Spinal cord (tissue), 9 donors: ENCODE measurements at regions not wholly inside any gene's neighbourhood (a gene's known extent, or its start where the extent isn't known, plus 50 kb on each side); places are given as distances from the start of the nearest gene placed in this dataset.

Source experiments
- DNase-seq, 6 donors: peaks; one replicate each; pipeline versions ENCODE4 v3.0.0 to v3.0.0-alpha.2; 2013 to 2015; ENCODE audit warnings: low spot score in 6 of 6, low read depth in 4 of 6
- H3K27ac ChIP-seq: one replicate; pipeline ENCODE4 v1.5.1; 2013; ENCODE audit warnings: low read depth, low read length, control low read depth
- H3K27me3 ChIP-seq: one replicate; pipeline ENCODE4 v1.6.1; 2013; ENCODE audit warnings: low read length; ENCODE audit not compliant: control insufficient read depth, insufficient read depth
- H3K36me3 ChIP-seq: one replicate; pipeline ENCODE4 v1.6.1; 2013; ENCODE audit warnings: low read length; ENCODE audit not compliant: control insufficient read depth, insufficient read depth
- H3K4me1 ChIP-seq: one replicate; pipeline ENCODE4 v1.6.1; 2013; ENCODE audit warnings: low read length; ENCODE audit not compliant: control insufficient read depth, insufficient read depth
- H3K4me3 ChIP-seq: one replicate; pipeline ENCODE4 v1.5.1; 2013; ENCODE audit warnings: low read depth, low read length, control low read depth
- H3K9me3 ChIP-seq: one replicate; pipeline ENCODE4 v1.6.1; 2013; ENCODE audit warnings: low read length; ENCODE audit not compliant: control insufficient read depth, insufficient read depth
- WGBS: methylation state at CpG from one replicate; pipeline ENCODE4 v1.1.5; 2013; ENCODE audit warnings: missing lambda C conversion rate; ENCODE audit not compliant: insufficient coverage; 5-methylcytosine and 5-hydroxymethylcytosine counted together
- donor health status: healthy.

DNA sequence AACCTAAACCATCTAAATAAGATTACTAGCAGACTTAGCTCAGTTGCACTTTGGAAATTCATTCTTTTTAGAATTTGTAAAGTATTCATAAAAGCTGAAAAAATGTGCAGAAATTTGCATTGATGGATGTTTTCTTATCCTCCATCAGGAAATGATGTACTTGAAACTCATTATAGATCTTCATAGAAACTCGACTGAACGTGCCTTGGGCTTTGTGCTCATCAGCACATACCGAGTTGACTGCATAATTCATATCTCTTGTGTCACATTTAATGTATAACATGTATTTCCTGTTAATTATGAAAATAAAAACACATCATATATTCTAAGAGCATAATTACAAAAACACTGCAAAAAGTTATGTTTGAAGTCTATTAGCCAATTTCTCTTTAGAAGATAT is 290.9 kb upstream of the NR5A2 start:
- DNase-seq: no peak
- Histone ChIP-seq H3K9me3 (no peaks in the 10 kb centered on the region), H3K27ac (no peak overlapping the region), H3K4me1 (no peaks in the 10 kb centered on the region), H3K36me3 (no peaks in the 10 kb centered on the region), H3K27me3 (no peaks in the 10 kb centered on the region), H3K4me3 (no peak overlapping the region)
- no CpG with 5 or more reads among the region's 3 CpGs for WGBS

DNA sequence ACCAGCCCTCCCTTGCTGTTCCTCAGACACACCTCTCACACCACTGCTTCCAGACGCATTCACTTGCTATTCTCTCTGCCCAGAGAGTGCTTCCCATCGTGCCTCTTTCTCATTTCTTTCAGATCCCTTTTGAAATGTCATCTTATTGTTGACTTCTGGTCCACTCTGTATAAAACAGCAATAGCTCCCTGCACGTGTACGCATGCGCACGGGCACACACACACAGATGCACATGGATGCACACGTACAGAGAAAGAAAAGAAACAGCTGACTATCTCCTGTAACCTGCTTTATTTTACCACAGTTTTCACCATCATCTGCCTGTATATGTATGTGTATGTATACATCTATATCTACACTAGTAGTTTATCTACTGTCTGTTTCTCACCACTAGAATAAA is 285.9 kb upstream of the NR5A2 start:
- H3K9me3 ChIP-seq: no peaks in the 10 kb centered on the region
- no peak for DNase-seq
- no peaks in the 10 kb centered on the region for H3K27me3 ChIP-seq
- H3K27ac ChIP-seq: no peak overlapping the region
- no peaks in the 10 kb centered on the region for H3K4me1 ChIP-seq
- H3K4me3 ChIP-seq: no peak overlapping the region
- H3K36me3 ChIP-seq: no peaks in the 10 kb centered on the region
- whole genome bisulfite sequencing: 62% methylated on average over 2 of the region's 7 CpGs

DNA sequence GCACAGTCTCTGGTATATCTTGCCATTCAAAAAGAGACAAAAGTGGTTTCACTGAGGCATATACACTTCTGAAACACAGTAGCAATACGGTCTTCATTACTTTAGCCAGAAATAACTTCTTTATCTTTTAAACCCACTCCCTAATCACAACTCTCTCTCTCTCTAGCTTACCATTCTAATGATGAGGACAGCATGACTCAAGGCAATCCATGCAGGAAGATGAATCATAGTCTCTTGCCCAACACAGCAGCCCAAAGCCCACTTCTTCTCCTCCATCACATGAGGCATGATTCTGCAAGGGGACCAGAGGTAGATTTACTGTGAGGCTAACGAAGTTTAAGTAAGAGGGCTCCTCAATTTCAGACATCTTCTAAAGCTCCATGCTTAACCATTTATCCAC is 285.0 kb upstream of the NR5A2 start:
- Histone ChIP-seq H3K27ac (no peak overlapping the region), H3K9me3 (no peaks in the 10 kb centered on the region), H3K4me1 (no peaks in the 10 kb centered on the region), H3K4me3 (no peak overlapping the region), H3K27me3 (no peaks in the 10 kb centered on the region), H3K36me3 (no peaks in the 10 kb centered on the region)
- 88% methylated on average over 1 of the region's 2 CpGs for WGBS
- no peak for DNase-seq

DNA sequence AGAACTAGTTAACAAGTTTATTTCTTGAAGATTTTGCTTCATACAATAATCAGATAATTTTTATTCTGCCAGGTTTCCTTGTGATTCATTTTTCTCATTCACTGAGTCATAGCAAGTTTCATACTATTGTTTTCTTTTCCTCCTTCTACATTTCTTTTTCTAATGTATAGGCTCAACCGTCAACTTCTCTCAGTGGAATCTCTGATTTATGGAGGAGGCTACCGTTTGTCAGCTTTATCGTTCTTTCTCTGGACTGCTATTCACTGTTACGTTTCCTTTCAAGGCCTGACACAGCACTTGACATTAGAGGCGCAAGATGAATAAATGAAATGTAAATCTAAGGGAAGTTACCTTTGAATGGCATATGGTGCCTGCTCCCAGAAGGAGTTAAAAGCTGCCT is 284.3 kb upstream of the NR5A2 start:
- DNase-seq: no peak
- no peaks in the 10 kb centered on the region for H3K9me3 ChIP-seq

DNA sequence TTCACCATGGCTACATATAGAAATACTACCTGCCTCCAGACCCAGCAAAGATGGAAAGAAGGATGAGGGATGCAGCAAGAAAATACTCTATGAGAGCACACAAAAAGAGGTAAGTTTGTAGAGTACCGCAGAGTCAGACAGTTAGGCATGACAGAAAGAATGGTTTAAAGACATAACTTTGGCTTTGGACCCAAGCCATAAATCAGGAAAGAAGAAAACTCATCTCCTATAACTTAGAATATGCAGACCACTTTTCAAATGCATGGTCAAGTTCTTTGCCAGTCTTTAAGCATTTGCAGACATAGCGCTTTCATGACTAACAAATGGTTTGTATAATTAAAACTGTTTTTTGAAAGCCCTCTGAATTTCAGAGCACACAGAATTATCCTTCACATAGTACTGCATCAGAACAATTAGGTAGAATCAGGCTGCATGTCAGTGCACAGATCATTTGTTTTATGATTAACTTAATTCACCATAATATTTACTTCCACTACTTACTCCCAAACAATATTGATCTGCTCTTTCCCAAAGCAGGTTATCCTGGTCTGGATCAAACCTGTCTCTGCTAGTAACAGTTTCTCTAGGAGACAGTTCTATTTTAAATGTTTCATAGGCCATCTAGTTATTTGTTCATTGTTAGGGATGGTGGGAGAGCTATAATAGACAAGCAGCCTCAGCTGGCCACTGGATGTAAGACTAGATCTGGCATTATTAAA is 280.7 kb upstream of the NR5A2 start:
- no peaks in the 10 kb centered on the region for H3K36me3 ChIP-seq
- no peak for DNase-seq
- peaks cover 6% of the 10 kb centered on the region for H3K27me3 ChIP-seq
- no peak overlapping the region for H3K4me3 ChIP-seq
- no peak overlapping the region for H3K27ac ChIP-seq
- H3K4me1 ChIP-seq: peaks cover 5% of the 10 kb centered on the region
- H3K9me3 ChIP-seq: no peaks in the 10 kb centered on the region
- no CpG with 5 or more reads among the region's 2 CpGs for whole genome bisulfite sequencing

More for the DNA sequence above, 284.3 kb upstream of the NR5A2 start:
- no CpG with 5 or more reads among the region's 5 CpGs for WGBS
- Histone ChIP-seq H3K27me3 (peaks cover 5% of the 10 kb centered on the region), H3K4me3 (no peak overlapping the region), H3K4me1 (peaks cover 5% of the 10 kb centered on the region), H3K36me3 (no peaks in the 10 kb centered on the region), H3K27ac (no peak overlapping the region)

DNA sequence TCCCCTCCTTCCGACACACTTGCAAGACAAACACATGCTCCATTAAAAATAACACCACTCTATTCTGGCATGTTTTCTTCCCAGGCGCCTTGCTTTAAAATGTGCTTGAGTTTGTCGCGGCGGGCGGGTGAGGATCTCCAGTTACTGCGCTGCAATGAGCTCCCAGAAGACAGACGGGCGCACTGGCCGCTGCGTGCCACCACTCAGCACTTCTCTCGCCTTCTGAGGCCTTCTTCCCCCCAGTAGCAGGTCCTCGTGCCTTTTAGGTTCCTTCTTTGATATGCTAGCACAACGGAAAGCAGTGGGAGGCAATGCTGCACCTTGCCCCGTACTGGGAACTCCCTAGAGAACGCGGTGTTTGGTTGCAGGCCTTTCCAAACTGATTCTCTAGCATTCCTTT is 279.5 kb upstream of the NR5A2 start:
- peaks cover 5% of the 10 kb centered on the region for H3K4me1 ChIP-seq
- DNase-seq: peak in 3 of 6 donors; percentile 17 to 67 (median 22)
- WGBS: 17% methylated on average over 17 of the region's 17 CpGs
- H3K27me3 ChIP-seq: peaks cover 6% of the 10 kb centered on the region
- no peaks in the 10 kb centered on the region for H3K36me3 ChIP-seq
- no peak overlapping the region for H3K4me3 ChIP-seq
- H3K27ac ChIP-seq: no peak overlapping the region
- no peaks in the 10 kb centered on the region for H3K9me3 ChIP-seq

DNA sequence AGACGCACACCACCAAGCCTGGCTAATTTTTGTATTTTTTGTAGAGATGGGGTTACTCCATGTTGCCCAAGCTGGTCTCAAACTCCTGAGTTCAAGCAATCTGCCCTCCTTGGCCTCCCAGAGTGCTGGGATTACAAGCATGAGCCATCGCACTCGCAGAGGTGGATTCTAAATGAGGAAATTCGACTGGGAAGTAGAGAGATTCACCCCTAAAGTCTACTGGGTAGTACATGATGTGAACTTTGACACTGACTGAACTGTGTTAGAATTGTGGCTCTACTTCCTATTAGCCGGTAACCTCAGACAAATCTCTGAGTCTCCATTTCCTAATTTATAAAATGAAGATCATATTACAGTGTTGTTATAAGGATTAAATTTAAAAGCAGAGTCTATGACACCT is 276.0 kb upstream of the NR5A2 start:
- no peak overlapping the region for H3K4me3 ChIP-seq
- peaks cover 5% of the 10 kb centered on the region for H3K4me1 ChIP-seq
- H3K9me3 ChIP-seq: no peaks in the 10 kb centered on the region
- no peak overlapping the region for H3K27ac ChIP-seq
- WGBS: 100% methylated on average over 3 of the region's 5 CpGs
- H3K36me3 ChIP-seq: no peaks in the 10 kb centered on the region
- H3K27me3 ChIP-seq: peaks cover 6% of the 10 kb centered on the region
- DNase-seq: no peak

DNA sequence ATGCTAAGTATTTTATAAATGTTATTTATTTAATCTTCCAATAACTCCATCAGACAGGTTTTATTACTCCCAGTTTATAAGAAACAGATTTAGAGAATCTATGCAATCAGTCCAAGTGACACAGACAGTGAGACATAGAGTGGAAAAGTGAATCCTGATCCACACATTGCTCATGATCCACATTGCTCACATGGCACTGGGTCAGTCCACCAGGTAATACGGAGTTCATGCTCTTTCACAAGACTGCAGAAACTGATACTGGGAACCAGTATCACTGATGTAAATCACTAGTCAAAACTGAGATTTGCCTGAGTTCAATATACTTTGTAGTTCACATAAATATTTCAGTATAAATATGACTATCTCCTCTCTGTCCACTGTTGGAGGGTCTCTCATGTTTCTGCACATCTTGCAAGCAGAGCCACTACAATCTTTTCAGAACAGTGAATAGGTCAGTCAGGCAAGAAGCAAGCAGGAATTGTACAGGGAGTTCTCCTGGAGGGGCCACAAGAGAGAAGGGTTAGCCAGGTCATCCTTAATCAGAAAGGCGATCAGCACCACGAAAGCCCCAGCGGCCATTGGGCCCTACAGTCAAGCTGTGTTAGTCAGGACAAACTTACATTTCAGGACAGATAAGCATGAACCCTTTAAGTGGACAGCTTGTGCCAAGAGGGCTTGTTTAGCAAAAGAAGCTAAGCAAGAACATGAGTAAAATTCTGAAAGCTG is 275.4 kb upstream of the NR5A2 start:
- H3K4me1 ChIP-seq: peaks cover 5% of the 10 kb centered on the region
- DNase-seq: no peak

DNA sequence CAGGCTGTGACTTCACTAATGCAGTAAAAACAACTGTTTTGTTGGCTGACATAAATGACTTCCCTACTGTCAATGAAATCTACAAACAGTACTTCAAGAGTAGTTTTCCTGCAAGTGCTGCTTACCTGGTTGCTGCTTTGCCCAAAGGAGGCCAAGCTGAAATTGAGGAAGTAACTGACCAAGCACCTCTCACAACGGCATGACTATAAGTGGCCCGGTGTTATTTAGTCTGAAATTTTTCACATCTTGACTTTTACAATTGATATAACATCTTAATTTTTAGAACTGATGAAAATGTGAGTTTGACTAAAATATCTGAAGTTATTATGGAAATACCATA is 274.9 kb upstream of the NR5A2 start:
- H3K4me1 ChIP-seq: peaks cover 5% of the 10 kb centered on the region
- no peak for DNase-seq
- no peak overlapping the region for H3K4me3 ChIP-seq
- peaks cover 6% of the 10 kb centered on the region for H3K27me3 ChIP-seq
- no peaks in the 10 kb centered on the region for H3K9me3 ChIP-seq
- WGBS: no CpG with 5 or more reads among the region's 2 CpGs
- no peak overlapping the region for H3K27ac ChIP-seq
- no peaks in the 10 kb centered on the region for H3K36me3 ChIP-seq

More for the DNA sequence above, 275.4 kb upstream of the NR5A2 start:
- Histone ChIP-seq H3K36me3 (no peaks in the 10 kb centered on the region), H3K4me3 (no peak overlapping the region), H3K9me3 (no peaks in the 10 kb centered on the region), H3K27me3 (peaks cover 6% of the 10 kb centered on the region), H3K27ac (no peak overlapping the region)
- WGBS: 96% methylated on average over 4 of the region's 4 CpGs

DNA sequence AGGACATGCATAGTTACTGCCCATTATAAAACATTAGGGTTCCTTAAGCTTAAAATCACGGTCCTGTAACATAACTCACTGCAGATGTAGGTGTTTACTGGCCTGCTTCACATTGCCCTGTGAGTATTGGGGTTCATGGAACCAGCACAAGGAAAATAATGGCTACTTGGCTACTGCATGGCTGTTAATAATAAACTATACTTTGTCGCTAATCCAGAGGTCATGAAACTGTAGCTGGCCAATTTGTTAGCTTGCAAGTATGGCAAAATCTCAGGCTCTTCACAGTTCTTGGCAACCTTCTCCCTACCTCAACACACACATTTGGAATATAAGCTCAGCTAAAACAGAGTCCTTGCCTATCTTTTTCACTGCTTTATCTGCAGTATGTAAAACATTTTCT is 274.0 kb upstream of the NR5A2 start:
- Histone ChIP-seq H3K36me3 (no peaks in the 10 kb centered on the region), H3K27ac (no peak overlapping the region), H3K9me3 (no peaks in the 10 kb centered on the region), H3K27me3 (no peaks in the 10 kb centered on the region), H3K4me3 (no peak overlapping the region), H3K4me1 (no peaks in the 10 kb centered on the region)
- DNase-seq: no peak
- WGBS: no CpG with 5 or more reads among the region's 2 CpGs
